RPMI8226 (cell line): ENCODE measurements at regions not wholly inside any gene's neighbourhood (a gene's known extent, or its start where the extent isn't known, plus 50 kb on each side); places are given as distances from the start of the nearest gene placed in this dataset.
"Not testable (repeated sequence)": the region's sequence is repeated elsewhere in the genome, so short reads cannot be mapped to it uniquely, and the experiment has no call there.

Source experiments
- DNase-seq: peaks from one replicate; pipeline ENCODE4 v3.0.0-alpha.2; 2015

- not testable (repeated sequence) for DNase-seq
Measured at GRCh38 chr3:198149904-198150303, 189.9 kb downstream of the LMLN start.

- not testable (repeated sequence) for DNase-seq
Measured at GRCh38 chr3:198151867-198152266, 191.8 kb downstream of the LMLN start.

- not testable (repeated sequence) for DNase-seq
Measured at GRCh38 chr3:198155771-198156170, 195.8 kb downstream of the LMLN start.

GRCh38 chr3:198157231-198157868, 197.3 kb downstream of the LMLN start:
- DNase-seq, result not testable (repeated sequence)

GRCh38 chr3:198158007-198158406, 198.0 kb downstream of the LMLN start:
- DNase-seq, result not testable (repeated sequence)

GRCh38 chr3:198167339-198168039, 207.5 kb downstream of the LMLN start:
- DNase-seq, result peak; percentile 21

GRCh38 chr3:198170781-198171180, 210.8 kb downstream of the LMLN start:
- DNase-seq, result not testable (repeated sequence)

GRCh38 chr3:198173080-198173479, 213.1 kb downstream of the LMLN start:
- DNase-seq, result not testable (repeated sequence)

GRCh38 chr3:198173929-198174574, 214.0 kb downstream of the LMLN start:
- not testable (repeated sequence) for DNase-seq
